Subcutaneous abdominal adipose tissue (tissue), 5 donors: ENCODE measurements at regions not wholly inside any gene's neighbourhood (a gene's known extent, or its start where the extent isn't known, plus 50 kb on each side); places are given as distances from the start of the nearest gene placed in this dataset.

Source experiments
- H3K27ac ChIP-seq: one replicate; pipeline ENCODE4 v1.7.0; 2013; ENCODE audit warnings: low read depth, mild to moderate bottlenecking, inconsistent platforms, low read length, moderate library complexity
- H3K27me3 ChIP-seq, 5 donors: one replicate each; pipeline ENCODE4 v1.7.0; 2013; ENCODE audit warnings: low read length in 5 of 5, inconsistent platforms in 1 of 5; ENCODE audit not compliant: control insufficient read depth in 5 of 5, insufficient read depth in 4 of 5
- H3K36me3 ChIP-seq, 5 donors: one replicate each; pipeline ENCODE4 v1.7.0; 2013; ENCODE audit warnings: low read length in 5 of 5; ENCODE audit not compliant: control insufficient read depth in 5 of 5, insufficient read depth in 5 of 5
- H3K4me1 ChIP-seq, 5 donors: one replicate each; pipeline ENCODE4 v1.7.0; 2013; ENCODE audit warnings: low read length in 5 of 5, mild to moderate bottlenecking in 3 of 5, moderate library complexity in 1 of 5; ENCODE audit not compliant: control insufficient read depth in 5 of 5, insufficient read depth in 5 of 5
- H3K4me3 ChIP-seq, 5 donors: one replicate each; pipeline ENCODE4 v1.7.0; 2013; ENCODE audit warnings: low read length in 5 of 5, low read depth in 1 of 5
- H3K9ac ChIP-seq, 5 donors: one replicate each; pipeline ENCODE4 v1.7.0; 2013; ENCODE audit warnings: low read length in 5 of 5, mild to moderate bottlenecking in 4 of 5, moderate library complexity in 3 of 5
- H3K9me3 ChIP-seq, 5 donors: one replicate each; pipeline ENCODE4 v1.7.0; 2013; ENCODE audit warnings: low read length in 5 of 5; ENCODE audit not compliant: control insufficient read depth in 5 of 5
- donor health status: healthy.
- donor health status: healthy.
- donor health status: healthy.
- donor health status: healthy.
- donor health status: healthy.

GRCh38 chr14:31970744-31971143 is 106.4 kb upstream of the ARHGAP5 start:
- no peaks in the 10 kb centered on the region for H3K36me3 ChIP-seq
- no peak overlapping the region for H3K4me3 ChIP-seq
- H3K27me3 ChIP-seq = no peaks in the 10 kb centered on the region
- H3K27ac ChIP-seq = no peak overlapping the region
- peaks cover 0 to 33% (median 13%) of the 10 kb centered on the region in 5 donors for H3K4me1 ChIP-seq
- peaks cover 3 to 31% (median 15%) of the 10 kb centered on the region in 5 donors for H3K9me3 ChIP-seq
- H3K9ac ChIP-seq = no peak overlapping the region

GRCh38 chr14:31971612-31972011 is 105.5 kb upstream of the ARHGAP5 start:
- Histone ChIP-seq H3K9me3 (peaks cover 3 to 31% (median 15%) of the 10 kb centered on the region in 5 donors), H3K36me3 (no peaks in the 10 kb centered on the region), H3K4me1 (peaks cover 0 to 26% (median 13%) of the 10 kb centered on the region in 5 donors), H3K27me3 (no peaks in the 10 kb centered on the region), H3K4me3 (no peak overlapping the region), H3K27ac (no peak overlapping the region), H3K9ac (no peak overlapping the region)

- peaks cover 0 to 23% (median 9%) of the 10 kb centered on the region in 5 donors for H3K9me3 ChIP-seq
- no peaks in the 10 kb centered on the region for H3K36me3 ChIP-seq
- no peaks in the 10 kb centered on the region for H3K4me1 ChIP-seq
- H3K27me3 ChIP-seq = no peaks in the 10 kb centered on the region
- H3K9ac ChIP-seq = no peak overlapping the region
- no peak overlapping the region for H3K4me3 ChIP-seq
- no peak overlapping the region for H3K27ac ChIP-seq
Observed at GRCh38 chr14:31977001-31977556, 100.0 kb upstream of the ARHGAP5 start.

GRCh38 chr14:31978423-31978822 is 98.7 kb upstream of the ARHGAP5 start:
- no peaks in the 10 kb centered on the region for H3K36me3 ChIP-seq
- H3K27me3 ChIP-seq = no peaks in the 10 kb centered on the region
- no peaks in the 10 kb centered on the region for H3K4me1 ChIP-seq
- peaks cover 4 to 27% (median 17%) of the 10 kb centered on the region in 5 donors for H3K9me3 ChIP-seq
- H3K9ac ChIP-seq = no peak overlapping the region
- no peak overlapping the region for H3K4me3 ChIP-seq
- H3K27ac ChIP-seq = no peak overlapping the region

GRCh38 chr14:31982642-31983041 is 94.5 kb upstream of the ARHGAP5 start:
- H3K4me1 ChIP-seq = no peaks in the 10 kb centered on the region
- H3K36me3 ChIP-seq = no peaks in the 10 kb centered on the region
- no peak overlapping the region for H3K9ac ChIP-seq
- peaks cover 4 to 16% (median 12%) of the 10 kb centered on the region in 5 donors for H3K9me3 ChIP-seq
- no peaks in the 10 kb centered on the region for H3K27me3 ChIP-seq
- no peak overlapping the region for H3K27ac ChIP-seq
- no peak overlapping the region for H3K4me3 ChIP-seq

GRCh38 chr14:31986405-31986804 is 90.7 kb upstream of the ARHGAP5 start:
- H3K9me3 ChIP-seq = peaks cover 4 to 16% (median 12%) of the 10 kb centered on the region in 5 donors
- H3K4me3 ChIP-seq = no peak overlapping the region
- no peak overlapping the region for H3K9ac ChIP-seq
- peaks cover 0 to 3% (median 0%) of the 10 kb centered on the region in 5 donors for H3K27me3 ChIP-seq
- H3K36me3 ChIP-seq = no peaks in the 10 kb centered on the region
- peaks cover 0 to 10% (median 3%) of the 10 kb centered on the region in 5 donors for H3K4me1 ChIP-seq
- H3K27ac ChIP-seq = no peak overlapping the region

GRCh38 chr14:31987721-31988120 is 89.4 kb upstream of the ARHGAP5 start:
- peaks cover 0 to 3% (median 0%) of the 10 kb centered on the region in 5 donors for H3K27me3 ChIP-seq
- H3K9me3 ChIP-seq = peaks cover under 1 to 12% (median 8%) of the 10 kb centered on the region in 5 donors
- H3K27ac ChIP-seq = no peak overlapping the region
- no peak overlapping the region for H3K9ac ChIP-seq
- peaks cover 0 to 12% (median 4%) of the 10 kb centered on the region in 5 donors for H3K4me1 ChIP-seq
- H3K36me3 ChIP-seq = no peaks in the 10 kb centered on the region
- H3K4me3 ChIP-seq = no peak overlapping the region

- H3K27ac ChIP-seq = no peak overlapping the region
- H3K9me3 ChIP-seq = peaks cover 0 to 8% (median 3%) of the 10 kb centered on the region in 5 donors
- H3K4me3 ChIP-seq = no peak overlapping the region
- peaks cover 0 to 12% (median 4%) of the 10 kb centered on the region in 5 donors for H3K4me1 ChIP-seq
- no peaks in the 10 kb centered on the region for H3K36me3 ChIP-seq
- H3K9ac ChIP-seq = no peak overlapping the region
- H3K27me3 ChIP-seq = peaks cover 0 to 3% (median 0%) of the 10 kb centered on the region in 5 donors
Observed at GRCh38 chr14:31988244-31988643, 88.9 kb upstream of the ARHGAP5 start.

- Histone ChIP-seq H3K4me1 (peaks cover 0 to 12% (median 4%) of the 10 kb centered on the region in 5 donors), H3K36me3 (no peaks in the 10 kb centered on the region), H3K27ac (no peak overlapping the region), H3K9ac (no peak overlapping the region), H3K9me3 (peaks cover 0 to 8% (median 0%) of the 10 kb centered on the region in 5 donors), H3K27me3 (peaks cover 0 to 3% (median 0%) of the 10 kb centered on the region in 5 donors), H3K4me3 (no peak overlapping the region)
Observed at GRCh38 chr14:31990183-31990857, 86.8 kb upstream of the ARHGAP5 start.

GRCh38 chr14:31990926-31991572 is 86.1 kb upstream of the ARHGAP5 start:
- Histone ChIP-seq H3K4me3 (no peak overlapping the region), H3K4me1 (peaks cover 0 to 12% (median 4%) of the 10 kb centered on the region in 5 donors), H3K27ac (no peak overlapping the region), H3K36me3 (no peaks in the 10 kb centered on the region), H3K9ac (no peak overlapping the region), H3K9me3 (peaks cover 0 to 4% (median 0%) of the 10 kb centered on the region in 5 donors), H3K27me3 (peaks cover 0 to 3% (median 0%) of the 10 kb centered on the region in 5 donors)
